H1 (cell line): ENCODE measurements at regions not wholly inside any gene's neighbourhood (a gene's known extent, or its start where the extent isn't known, plus 50 kb on each side); places are given as distances from the start of the nearest gene placed in this dataset.

Source experiments
- CTCF ChIA-PET: fragments of 300-600 bp; sonication (Branson Sonifier 250); formaldehyde crosslinking; loops from one replicate; lab custom pipeline; 2021; ENCODE audit not compliant: partially characterized antibody; lab: Charles Lee
- POLR2A ChIA-PET: fragments of 300-600 bp; sonication (Branson Sonifier 250); formaldehyde crosslinking; loops from one replicate; lab custom pipeline; 2021; ENCODE audit warnings: inconsistent platforms; ENCODE audit not compliant: partially characterized antibody; lab: Charles Lee
- DNase-seq, 2 experiments: peaks; one replicate each; pipeline versions ENCODE4 v3.0.0 to v3.0.0-alpha.2; 2010 to 2022; ENCODE audit warnings: low spot score in 2 of 2, low read depth in 1 of 2, mixed read lengths in 1 of 2
- FAIRE-seq: peaks from 2 replicates; lab custom pipeline; 2011; peaks lifted over from hg19 to GRCh38; lab: Jason Lieb, UNC
- H2AFZ ChIP-seq: 2 replicates; pipeline ENCODE4 v1.8.1; 2012; ENCODE audit warnings: low read length, inconsistent platforms
- H2AK5ac ChIP-seq: 2 replicates; pipeline ENCODE4 v1.6.1; 2013; ENCODE audit warnings: low read depth, low read length
- H2BK120ac ChIP-seq: replicated peaks from 2 replicates; pipeline ENCODE3; 2013; ENCODE audit warnings: low read depth, low read length, inconsistent platforms
- H2BK12ac ChIP-seq: 2 replicates; pipeline ENCODE4 v1.6.1; 2013; ENCODE audit warnings: low read depth, low read length
- H2BK15ac ChIP-seq: 2 replicates; pipeline ENCODE4 v1.6.1; 2013; ENCODE audit warnings: low read length
- H2BK20ac ChIP-seq: 2 replicates; pipeline ENCODE4 v1.6.1; 2013; ENCODE audit warnings: low read length
- H2BK5ac ChIP-seq: 2 replicates; pipeline ENCODE4 v1.6.1; 2013; ENCODE audit warnings: low read depth, low read length
- H3K14ac ChIP-seq: 2 replicates; pipeline ENCODE4 v1.6.1; 2013; ENCODE audit warnings: inconsistent platforms; ENCODE audit not compliant: insufficient read length
- H3K18ac ChIP-seq: 2 replicates; pipeline ENCODE4 v1.6.1; 2013; ENCODE audit warnings: low read length; ENCODE audit errors: extremely low read depth
- H3K23ac ChIP-seq: 2 replicates; pipeline ENCODE4 v1.6.1; 2013; ENCODE audit warnings: inconsistent platforms; ENCODE audit not compliant: insufficient read length
- H3K23me2 ChIP-seq: 2 replicates; pipeline ENCODE4 v1.6.1; 2013; ENCODE audit warnings: low read depth, low read length
- H3K27ac ChIP-seq: 2 replicates; pipeline ENCODE4 v1.6.1; 2011; ENCODE audit warnings: low read depth, low read length, inconsistent platforms
- H3K27me3 ChIP-seq, 4 experiments: replicated peaks in 1 of 4; 1 replicate in 1 of 4; 2 replicates in 3 of 4; pipeline versions ENCODE4 v1.6.1 to v1.8.1; 2011 to 2013; ENCODE audit warnings: low read length in 3 of 4, mild to moderate bottlenecking in 3 of 4, inconsistent platforms in 2 of 4, mixed read lengths in 2 of 4, moderate library complexity in 1 of 4; ENCODE audit not compliant: control insufficient read depth in 3 of 4, insufficient read depth in 3 of 4; ENCODE audit errors: extremely low read depth in 1 of 4
- H3K36me3 ChIP-seq, 4 experiments: 2 replicates each; pipeline versions ENCODE4 v1.6.1 to v1.8.1; 2011 to 2013; ENCODE audit warnings: mild to moderate bottlenecking in 4 of 4, low read length in 3 of 4, moderate library complexity in 2 of 4, control low read depth in 1 of 4, inconsistent platforms in 1 of 4; ENCODE audit not compliant: insufficient read depth in 4 of 4, control insufficient read depth in 2 of 4
- H3K4ac ChIP-seq: replicated peaks from 2 replicates; pipeline ENCODE3; 2013; ENCODE audit warnings: low read length, low read depth, mixed read lengths, inconsistent platforms; ENCODE audit not compliant: insufficient read length
- H3K4me1 ChIP-seq, 4 experiments: replicated peaks in 1 of 4; 1 replicate in 1 of 4; 2 replicates in 3 of 4; pipeline versions ENCODE4 v1.6.1 to v1.8.1; 2011 to 2013; ENCODE audit warnings: low read length in 3 of 4, inconsistent platforms in 2 of 4, mixed read lengths in 1 of 4; ENCODE audit not compliant: insufficient read depth in 4 of 4, control insufficient read depth in 3 of 4
- H3K4me2 ChIP-seq, 2 experiments: 2 replicates each; pipeline versions ENCODE4 v1.6.1 to v1.8.1; 2011 to 2013; ENCODE audit warnings: low read depth in 2 of 2, low read length in 2 of 2, control low read depth in 1 of 2, inconsistent platforms in 1 of 2, mild to moderate bottlenecking in 1 of 2; ENCODE audit not compliant: insufficient read depth in 1 of 2
- H3K4me3 ChIP-seq, 4 experiments: fragments of 200-600, 300-600 bp in 1 of 4; sonication (generic), shearing (Covaris generic), sonication (Bioruptor Twin) in 1 of 4; 2 replicates each; pipeline versions ENCODE4 v1.5.1 to v1.8.1; 2011 to 2016; ENCODE audit warnings: low read length in 4 of 4, low read depth in 3 of 4, control low read depth in 2 of 4, inconsistent platforms in 2 of 4, mild to moderate bottlenecking in 2 of 4, mixed read lengths in 1 of 4, moderate library complexity in 1 of 4; ENCODE audit not compliant: insufficient read depth in 2 of 4; ENCODE audit errors: extremely low read depth in 1 of 4
- H3K56ac ChIP-seq: replicated peaks from 2 replicates; pipeline ENCODE3; 2013; ENCODE audit warnings: low read depth, mild to moderate bottlenecking, mixed read lengths, low read length, inconsistent platforms; ENCODE audit not compliant: insufficient read length
- H3K79me1 ChIP-seq: 2 replicates; pipeline ENCODE4 v1.6.1; 2013; ENCODE audit warnings: low read depth, low read length, control low read depth
- H3K79me2 ChIP-seq, 2 experiments: 2 replicates each; pipeline versions ENCODE4 v1.6.1 to v1.8.1; 2012 to 2013; ENCODE audit warnings: low read length in 2 of 2, mild to moderate bottlenecking in 2 of 2, inconsistent platforms in 1 of 2; ENCODE audit not compliant: insufficient read depth in 2 of 2, control insufficient read depth in 1 of 2
- H3K9ac ChIP-seq, 4 experiments: replicated peaks in 1 of 4; 1 replicate in 1 of 4; 2 replicates in 3 of 4; pipeline versions ENCODE4 v1.6.1 to v1.8.1; 2011 to 2013; ENCODE audit warnings: low read depth in 3 of 4, low read length in 3 of 4, control low read depth in 2 of 4, mild to moderate bottlenecking in 2 of 4, moderate library complexity in 2 of 4, inconsistent platforms in 1 of 4; ENCODE audit errors: extremely low read depth in 1 of 4
- H3K9me3 ChIP-seq, 2 experiments: 2 replicates each; pipeline versions ENCODE4 v1.6.1 to v1.8.1; 2012 to 2013; ENCODE audit warnings: mild to moderate bottlenecking in 2 of 2, moderate library complexity in 2 of 2, control low read depth in 1 of 2, inconsistent platforms in 1 of 2, low read depth in 1 of 2, low read length in 1 of 2, mixed read lengths in 1 of 2; ENCODE audit not compliant: insufficient read depth in 2 of 2
- H4K20me1 ChIP-seq, 2 experiments: replicated peaks in 1 of 2; 2 replicates each; pipeline versions ENCODE3 to v1.8.1; 2011 to 2013; ENCODE audit warnings: inconsistent platforms in 2 of 2, low read length in 2 of 2, mild to moderate bottlenecking in 1 of 2; ENCODE audit not compliant: insufficient read depth in 2 of 2, control insufficient read depth in 1 of 2
- H4K5ac ChIP-seq: 2 replicates; pipeline ENCODE4 v1.6.1; 2013; ENCODE audit warnings: low read length, low read depth, mixed read lengths, inconsistent platforms; ENCODE audit not compliant: insufficient read length
- H4K8ac ChIP-seq: 2 replicates; pipeline ENCODE4 v1.8.0; 2013; ENCODE audit warnings: mild to moderate bottlenecking, moderate library complexity, low read length, inconsistent platforms; ENCODE audit not compliant: insufficient read depth; ENCODE audit errors: extremely low read depth
- H4K91ac ChIP-seq: replicated peaks from 2 replicates; pipeline ENCODE3; 2013; ENCODE audit warnings: low read length, mixed read lengths, inconsistent platforms; ENCODE audit not compliant: insufficient read length
- CTBP2 ChIP-seq: IDR thresholded peaks from 2 replicates; pipeline ENCODE4 v1.7.0; 2011; ENCODE audit warnings: borderline replicate concordance, mild to moderate bottlenecking, moderate library complexity, mixed read lengths, low read length; ENCODE audit not compliant: insufficient read depth, insufficient read length
- EGR1 ChIP-seq: IDR thresholded peaks from 2 replicates; pipeline ENCODE4 v1.6.1; 2011; ENCODE audit warnings: low read depth, low read length, borderline replicate concordance
- GABPA ChIP-seq: IDR thresholded peaks from 2 replicates; pipeline ENCODE4 v1.6.1; 2011; ENCODE audit warnings: mild to moderate bottlenecking, low read length, moderate library complexity, borderline replicate concordance; ENCODE audit not compliant: insufficient read depth
- JUND ChIP-seq: IDR thresholded peaks from 2 replicates; pipeline ENCODE4 v1.6.1; 2011; ENCODE audit warnings: mild to moderate bottlenecking, improper control_type of control experiment, low read length
- NANOG ChIP-seq: IDR thresholded peaks from 2 replicates; pipeline ENCODE4 v1.6.1; 2011; ENCODE audit warnings: low read length, low read depth, mild to moderate bottlenecking, inconsistent platforms; ENCODE audit not compliant: insufficient read depth, poor library complexity, severe bottlenecking
- NRF1 ChIP-seq: IDR thresholded peaks from 2 replicates; pipeline ENCODE4 v1.6.1; 2011; ENCODE audit warnings: mild to moderate bottlenecking, low read depth, low read length, improper control_type of control experiment
- POLR2AphosphoS5 ChIP-seq: IDR thresholded peaks from 2 replicates; pipeline ENCODE4 v1.6.1; 2011; ENCODE audit warnings: low read depth, low read length
- RXRA ChIP-seq: IDR thresholded peaks from 2 replicates; pipeline ENCODE4 v1.6.1; 2011; ENCODE audit warnings: low read depth, mild to moderate bottlenecking, low read length, moderate library complexity; ENCODE audit not compliant: insufficient read depth
- SAP30 ChIP-seq: fragments of 300-600 bp; sonication (generic); IDR thresholded peaks from 2 replicates; pipeline ENCODE4 v1.7.1; 2012; ENCODE audit warnings: low read length, moderate library complexity, mild to moderate bottlenecking, inconsistent platforms; ENCODE audit not compliant: insufficient read depth, insufficient replicate concordance
- SIRT6 ChIP-seq: IDR thresholded peaks from one replicate; pipeline ENCODE4 v1.7.1; 2012; ENCODE audit warnings: low read length, inconsistent platforms
- TBP ChIP-seq: IDR thresholded peaks from 2 replicates; pipeline ENCODE4 v1.6.1; 2011; ENCODE audit warnings: low read depth, low read length, improper control_type of control experiment
- WGBS, 2 experiments: shearing (Covaris generic) in 1 of 2; methylation state at CpG; one replicate each; pipeline versions ENCODE4 v1.1.6 to v1.1.7; 2013 to 2015; ENCODE audit warnings: low lambda C conversion rate in 2 of 2, mixed read lengths in 2 of 2, inconsistent platforms in 1 of 2, low coverage in 1 of 2, missing lambda C conversion rate in 1 of 2; ENCODE audit not compliant: insufficient replicate concordance in 2 of 2, insufficient coverage in 1 of 2, insufficient read length in 1 of 2; ENCODE audit errors: extremely low coverage in 1 of 2, missing lambda C conversion rate in 1 of 2; 5-methylcytosine and 5-hydroxymethylcytosine counted together
- TF ChIP-seq, protein P1 (sequence below): IDR thresholded peaks from 2 replicates; pipeline ENCODE4 v1.6.1; 2012; ENCODE audit warnings: inconsistent platforms

DNA sequence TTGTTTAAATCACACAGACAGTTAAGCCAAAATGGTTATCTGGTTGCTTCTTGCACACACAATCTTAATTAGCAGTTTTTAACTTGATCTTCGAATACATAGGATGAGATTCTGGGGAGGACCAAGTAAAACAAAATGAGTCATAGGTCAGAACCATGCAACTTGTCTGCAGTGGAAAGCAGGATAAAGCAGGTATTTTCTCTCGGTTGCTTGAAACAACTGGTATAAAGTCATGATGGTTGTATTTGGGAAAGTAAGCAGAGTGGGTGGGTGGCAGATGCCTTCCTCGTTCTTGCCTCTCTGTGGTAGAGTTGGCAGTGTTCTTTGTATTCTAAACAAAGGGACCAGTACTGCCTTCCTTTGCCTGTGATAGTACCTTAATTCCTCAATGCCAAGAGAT, 167.0 kb downstream of the COG6 start:
- H2BK120ac ChIP-seq: no peak overlapping the region
- TF ChIP-seq NRF1: no peak
- no peak for TF ChIP-seq TBP
- TF ChIP-seq JUND: no peak
- no peak for TF ChIP-seq CTBP2
- TF ChIP-seq EGR1: no peak
- no peak for TF ChIP-seq SIRT6
- no peak for TF ChIP-seq GABPA
- TF ChIP-seq POLR2AphosphoS5: no peak
- TF ChIP-seq, protein P1, sequence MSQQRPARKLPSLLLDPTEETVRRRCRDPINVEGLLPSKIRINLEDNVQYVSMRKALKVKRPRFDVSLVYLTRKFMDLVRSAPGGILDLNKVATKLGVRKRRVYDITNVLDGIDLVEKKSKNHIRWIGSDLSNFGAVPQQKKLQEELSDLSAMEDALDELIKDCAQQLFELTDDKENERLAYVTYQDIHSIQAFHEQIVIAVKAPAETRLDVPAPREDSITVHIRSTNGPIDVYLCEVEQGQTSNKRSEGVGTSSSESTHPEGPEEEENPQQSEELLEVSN: no peak
- TF ChIP-seq SAP30: no peak
- TF ChIP-seq RXRA: no peak
- TF ChIP-seq NANOG: no peak
- no peaks in the 10 kb centered on the region for H3K9me3 ChIP-seq
- H3K23ac ChIP-seq: no peak overlapping the region
- no peak overlapping the region for H4K91ac ChIP-seq
- no peak overlapping the region for H3K18ac ChIP-seq
- no peaks in the 10 kb centered on the region for H3K23me2 ChIP-seq
- no peak overlapping the region for H2BK12ac ChIP-seq
- H4K20me1 ChIP-seq: no peaks in the 10 kb centered on the region
- ChIA-PET POLR2A (no interaction called here), CTCF (no interaction called here)
- H2BK15ac ChIP-seq: no peak overlapping the region
- no peaks in the 10 kb centered on the region for H3K36me3 ChIP-seq
- H3K14ac ChIP-seq: no peak overlapping the region
- 0 out of 2 replicates have a peak overlapping the region, but pooled peaks have one; percentile 67 for H2AFZ ChIP-seq
- H2BK5ac ChIP-seq: no peak overlapping the region
- FAIRE-seq (no peak), DNase-seq (no peak)
- H3K9ac ChIP-seq: no peak overlapping the region
- H3K56ac ChIP-seq: no peak overlapping the region
- H3K27ac ChIP-seq: no peak overlapping the region
- no peak overlapping the region for H3K4me2 ChIP-seq
- no peaks in the 10 kb centered on the region for H3K79me2 ChIP-seq
- no peak overlapping the region for H3K4me3 ChIP-seq
- WGBS, 2 experiments: 89% methylated on average over 3 of the region's 3 CpGs; no CpG with 5 or more reads in 1 of the 2 experiments
- H2BK20ac ChIP-seq: peak overlapping the region; percentile 19; the same call in 1 of the 2 replicates
- H3K4me1 ChIP-seq: peaks cover 2 to 5% (median 4%) of the 10 kb centered on the region in 4 experiments; a peak in 4 of 7 replicates
- H2AK5ac ChIP-seq: no peak overlapping the region
- no peaks in the 10 kb centered on the region for H3K27me3 ChIP-seq
- no peaks in the 10 kb centered on the region for H3K79me1 ChIP-seq
- no peak overlapping the region for H4K5ac ChIP-seq
- no peak overlapping the region for H4K8ac ChIP-seq
- H3K4ac ChIP-seq: no peak overlapping the region
